ENCODE measurements at regions not wholly inside any gene's neighbourhood (a gene's known extent, or its start where the extent isn't known, plus 50 kb on each side); places are given as distances from the start of the nearest gene placed in this dataset.

- no peak for DNase-seq (ENCODE audit: low spot score)
- TF ChIP-seq CTCF (IDR thresholded peaks at IDR 0.05; ENCODE audit: extremely low read depth, missing control alignments): no peak
These were observed 91.1 kb upstream of the DISP3 start for GRCh38 chr1:11387829-11388228.

- no peak for DNase-seq (ENCODE audit: low spot score)
- TF ChIP-seq CTCF (IDR thresholded peaks at IDR 0.05; ENCODE audit: extremely low read depth, missing control alignments): no peak
These were observed 90.3 kb upstream of the DISP3 start for GRCh38 chr1:11388617-11389016.

GRCh38 chr1:11391327-11391726 lies 87.6 kb upstream of the DISP3 start:
- TF ChIP-seq CTCF (IDR thresholded peaks at IDR 0.05; ENCODE audit: extremely low read depth, missing control alignments): no peak
- no peak for DNase-seq (ENCODE audit: low spot score)

- DNase-seq (ENCODE audit: low spot score): no peak
- TF ChIP-seq CTCF (IDR thresholded peaks at IDR 0.05; ENCODE audit: extremely low read depth, missing control alignments): no peak
These were observed 87.1 kb upstream of the DISP3 start for GRCh38 chr1:11391886-11392285.

- no peak for DNase-seq (ENCODE audit: low spot score)
- TF ChIP-seq CTCF (IDR thresholded peaks at IDR 0.05; ENCODE audit: extremely low read depth, missing control alignments): no peak
These were observed 84.2 kb upstream of the DISP3 start for GRCh38 chr1:11394592-11395245.

GRCh38 chr1:11395616-11396015 lies 83.3 kb upstream of the DISP3 start:
- no peak for TF ChIP-seq CTCF (IDR thresholded peaks at IDR 0.05; ENCODE audit: extremely low read depth, missing control alignments)
- no peak for DNase-seq (ENCODE audit: low spot score)

- DNase-seq (ENCODE audit: low spot score): no peak
- TF ChIP-seq CTCF (IDR thresholded peaks at IDR 0.05; ENCODE audit: extremely low read depth, missing control alignments): no peak
These were observed 81.6 kb upstream of the DISP3 start for GRCh38 chr1:11397151-11397901.

All from GM20000 (cell line).